GM21786 (cell line): ENCODE measurements at regions not wholly inside any gene's neighbourhood (a gene's known extent, or its start where the extent isn't known, plus 50 kb on each side); places are given as distances from the start of the nearest gene placed in this dataset.
"Not testable (repeated sequence)": the region's sequence is repeated elsewhere in the genome, so short reads cannot be mapped to it uniquely, and the experiment has no call there.

Source experiments
- ATAC-seq: cut with Tn5 transposase; IDR thresholded peaks from one replicate; pipeline ENCODE4 v1.9.1; 2021; ENCODE audit not compliant: unreplicated experiment

DNA sequence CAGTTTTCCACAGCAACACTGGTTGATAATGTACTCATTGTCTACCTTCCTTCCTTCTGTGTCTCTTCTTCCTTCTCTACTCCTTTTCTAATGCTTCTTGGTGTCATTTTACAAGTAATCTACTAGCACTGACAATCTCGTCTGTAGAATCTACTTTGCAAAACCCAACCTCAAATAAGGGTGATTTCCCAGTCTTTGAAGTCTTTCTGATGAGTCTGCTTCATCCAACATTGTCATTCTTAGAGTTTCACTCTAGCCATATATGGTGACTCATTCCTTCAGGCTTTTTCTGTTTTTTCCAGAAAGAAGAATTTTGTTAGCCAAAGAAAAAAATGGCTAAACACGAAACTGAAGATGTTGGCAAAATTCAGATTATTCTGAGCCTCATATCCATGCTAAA is 288.7 kb downstream of the MBD2 start:
- ATAC-seq: no peak

DNA sequence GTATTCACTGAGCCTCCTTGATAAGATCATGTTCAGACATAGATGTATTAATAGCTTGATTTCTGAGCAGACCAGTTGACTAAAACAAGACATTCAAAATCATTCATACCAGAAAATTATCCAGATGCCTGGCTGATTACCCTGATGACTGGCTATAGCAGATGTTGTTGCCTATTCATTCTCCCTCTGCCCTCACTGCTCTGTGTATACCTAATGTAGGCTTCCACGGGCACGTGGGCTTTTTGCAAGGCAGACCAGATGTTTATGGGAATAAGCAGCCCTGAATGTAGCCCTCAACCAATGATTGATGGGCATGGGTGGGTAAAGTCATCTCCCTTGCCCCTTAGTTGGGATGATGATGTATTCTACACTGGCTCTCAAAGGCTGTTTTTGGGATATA is 289.1 kb downstream of the MBD2 start:
- no peak for ATAC-seq

DNA sequence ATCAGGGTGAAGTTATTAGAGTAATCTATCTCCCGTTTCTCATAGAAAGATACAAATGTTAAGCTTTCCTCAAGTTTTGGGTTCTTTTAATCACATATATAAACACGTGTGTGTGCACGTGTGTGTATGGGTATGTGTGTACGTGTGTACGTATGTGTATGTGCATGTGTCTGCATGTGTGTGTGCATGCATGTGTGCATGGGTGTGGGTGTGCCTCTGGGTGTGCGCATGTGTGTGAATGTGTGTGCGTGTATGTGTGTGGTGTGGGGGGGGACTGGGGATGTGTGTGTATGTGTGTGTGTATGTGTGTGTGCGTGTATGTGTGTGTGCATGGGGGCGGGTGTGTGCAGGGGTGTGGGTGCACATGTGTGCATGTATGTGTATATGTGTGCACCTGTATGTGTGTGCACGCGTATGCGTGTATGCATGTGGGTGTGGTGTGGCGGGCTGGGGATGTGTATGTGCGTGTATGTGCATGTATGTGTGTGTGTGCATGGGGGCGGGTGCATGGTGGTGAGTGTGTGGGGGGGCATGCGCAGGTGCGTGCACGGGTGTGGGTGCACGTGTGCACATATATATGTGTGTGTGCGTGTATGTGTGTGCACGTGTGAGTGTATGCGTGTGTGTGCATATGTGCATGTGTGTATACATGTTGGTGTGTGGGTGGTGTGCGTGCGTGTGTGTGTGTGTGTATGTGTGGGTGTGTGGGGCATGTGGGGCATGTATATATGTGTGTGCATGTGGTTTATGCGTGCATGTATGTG is 304.0 kb downstream of the MBD2 start:
- no peak for ATAC-seq

DNA sequence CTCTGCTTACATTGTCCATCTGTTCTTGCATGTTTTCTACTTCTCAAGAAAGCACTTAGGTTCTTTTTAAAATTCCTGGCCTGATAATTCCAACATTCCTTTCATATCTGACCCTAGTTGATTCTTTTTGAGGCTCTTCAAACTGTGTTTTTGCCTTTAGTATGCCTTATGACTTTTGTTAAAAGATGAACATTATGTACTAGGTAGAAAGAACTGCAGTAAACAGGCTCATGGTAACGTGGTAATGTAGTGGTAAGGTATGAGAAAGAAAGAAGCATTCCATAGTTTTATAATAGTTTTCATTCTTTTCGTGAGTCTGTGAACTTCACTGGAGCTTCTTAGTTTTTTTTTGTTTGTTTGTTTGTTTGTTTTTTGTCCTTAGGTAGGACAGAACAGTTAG is 306.4 kb downstream of the MBD2 start:
- ATAC-seq: no peak

DNA sequence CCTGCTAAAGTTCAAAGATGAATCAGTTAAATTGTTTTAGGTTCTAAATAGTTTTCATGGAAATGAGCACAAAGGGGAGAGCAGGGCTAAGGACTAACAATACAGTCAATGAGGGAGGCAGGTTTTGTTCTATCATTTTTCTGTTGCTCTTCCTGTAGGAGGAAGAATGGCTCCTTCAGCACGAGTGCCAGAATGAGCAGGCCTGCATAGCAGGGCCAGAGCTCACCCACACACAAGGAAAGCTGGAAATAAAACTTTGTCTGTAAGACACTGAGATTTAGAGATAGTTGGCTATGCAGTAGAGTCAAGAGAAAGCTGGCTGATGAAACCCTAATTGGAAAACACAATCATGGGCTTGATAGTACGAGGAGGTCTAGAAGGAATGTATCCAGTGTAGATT is 313.3 kb downstream of the MBD2 start:
- ATAC-seq: no peak

DNA sequence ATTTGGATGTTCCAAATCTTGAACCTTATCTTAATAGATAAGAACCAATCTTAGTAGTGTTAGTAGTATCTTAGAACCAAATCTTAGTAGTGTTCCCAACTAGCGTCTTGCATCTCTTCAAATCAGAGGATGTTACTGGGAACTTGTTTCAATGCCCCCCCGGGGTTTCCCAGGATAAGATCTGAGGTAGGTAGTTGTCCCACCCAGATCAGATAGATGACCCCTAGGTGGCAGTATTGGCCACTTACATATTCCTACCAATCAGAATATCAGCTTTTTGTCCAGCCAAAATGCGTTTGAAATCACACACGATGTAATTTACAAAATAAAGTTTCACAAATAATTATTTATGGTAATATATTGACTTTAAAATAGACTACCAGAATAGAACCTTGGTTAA is 314.8 kb downstream of the MBD2 start:
- no peak for ATAC-seq

DNA sequence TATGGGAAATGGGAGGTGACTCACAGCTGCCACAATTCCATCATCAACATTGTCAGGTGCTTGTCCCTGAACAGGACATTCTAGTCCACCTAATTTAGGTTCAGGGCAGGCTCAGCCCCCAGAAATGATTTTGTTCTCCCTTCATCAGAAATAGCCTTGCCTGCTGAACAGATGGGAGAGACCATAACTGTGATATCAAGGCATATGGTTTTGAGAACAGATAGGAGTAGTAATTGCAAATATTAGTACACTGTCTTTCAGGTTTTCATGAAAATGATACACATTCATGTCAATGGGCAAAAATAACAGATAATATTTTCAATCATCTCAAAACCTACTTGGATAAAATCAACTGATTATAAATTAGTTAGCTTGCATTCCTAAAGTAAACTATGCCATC is 316.5 kb downstream of the MBD2 start:
- ATAC-seq: no peak

DNA sequence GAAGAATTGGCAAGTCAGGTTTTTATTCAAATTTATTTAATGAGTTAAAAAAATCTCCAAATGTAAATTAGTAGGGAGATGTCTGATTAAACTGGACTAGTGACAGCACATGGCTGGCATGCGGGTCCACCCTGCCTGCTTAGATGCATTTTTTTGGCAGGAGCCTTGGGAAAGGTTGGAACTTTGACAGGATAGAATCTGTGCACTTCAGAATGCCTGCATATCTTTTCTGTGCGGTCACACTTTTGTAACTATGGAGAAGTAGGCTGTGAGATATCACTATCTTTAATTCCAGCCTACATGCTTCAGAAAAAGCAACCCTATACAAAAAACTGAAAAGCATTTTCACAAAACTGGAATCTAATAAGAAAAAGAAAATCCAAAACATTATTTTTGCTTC is 317.8 kb downstream of the MBD2 start:
- no peak for ATAC-seq

DNA sequence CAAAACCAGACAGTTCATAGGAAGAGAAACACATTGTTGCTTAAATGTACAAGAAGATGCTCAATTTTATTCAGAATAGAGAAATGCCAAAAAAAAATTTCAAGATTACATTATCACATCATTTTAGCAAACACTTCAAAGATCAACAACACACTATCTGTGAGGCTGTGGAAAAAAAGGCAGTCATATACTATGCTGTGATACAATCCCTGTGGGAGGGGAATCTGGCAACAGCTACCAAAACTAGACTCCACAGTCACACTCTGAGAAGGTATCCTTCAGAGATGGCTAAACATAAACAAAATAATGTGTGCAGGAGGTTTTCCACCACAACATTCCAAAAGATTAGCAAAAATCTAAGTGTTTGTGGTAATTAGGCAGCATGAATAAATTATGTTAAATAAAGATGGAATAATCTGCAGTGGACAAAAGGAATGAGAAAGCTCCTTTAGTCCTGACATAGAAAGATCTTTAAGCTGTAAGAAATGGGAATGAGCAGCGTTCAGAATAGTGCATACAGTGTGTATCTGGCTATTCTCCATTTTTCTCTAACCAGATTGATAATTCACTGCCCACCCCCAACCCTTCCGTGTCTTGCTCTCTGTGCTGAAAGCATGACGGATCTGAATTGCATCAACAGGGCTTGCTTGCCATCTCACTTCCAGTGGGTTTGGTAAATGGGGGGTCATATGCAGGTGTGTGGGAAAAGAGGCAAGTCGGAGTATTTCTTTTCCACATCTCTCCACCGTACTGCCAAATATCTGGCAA is 329.6 kb downstream of the MBD2 start:
- ATAC-seq: no peak

DNA sequence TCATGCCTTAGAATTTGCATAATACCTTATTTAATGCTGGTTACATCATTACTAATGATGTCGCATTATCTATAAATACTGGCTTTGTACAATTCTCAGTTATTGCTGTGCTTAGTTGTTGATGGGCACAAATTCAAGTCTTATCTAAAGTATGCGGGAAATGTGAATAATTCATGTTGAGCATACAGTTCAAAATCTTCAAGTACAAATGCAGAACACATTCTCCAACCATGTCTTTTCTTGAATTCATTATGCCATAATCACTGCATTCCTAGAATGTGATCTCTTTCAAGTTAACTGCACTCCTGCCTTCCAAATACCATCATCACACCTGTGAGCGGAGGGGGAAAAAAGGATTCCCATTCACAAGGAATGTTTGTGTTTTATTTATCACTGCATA is 337.0 kb downstream of the MBD2 start:
- ATAC-seq: no peak

DNA sequence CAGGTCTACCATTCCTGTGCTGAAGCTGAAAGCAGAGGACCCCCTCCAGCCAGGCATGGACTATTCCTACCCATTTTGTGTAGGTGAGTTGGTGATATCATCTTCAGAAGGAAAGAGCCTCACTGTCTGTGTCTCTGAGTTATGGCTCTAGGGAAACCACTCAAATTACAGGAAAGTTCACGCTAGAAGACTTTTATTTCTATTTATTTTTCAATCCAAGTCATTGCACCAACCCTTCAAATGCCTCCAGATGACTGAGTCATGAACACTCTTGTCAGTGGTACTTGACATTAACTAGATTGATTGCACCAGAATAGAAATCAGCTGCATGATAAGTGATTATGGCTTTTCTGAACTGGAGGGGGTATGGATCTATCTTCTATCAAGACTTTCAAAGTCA is 338.4 kb downstream of the MBD2 start:
- no peak for ATAC-seq

DNA sequence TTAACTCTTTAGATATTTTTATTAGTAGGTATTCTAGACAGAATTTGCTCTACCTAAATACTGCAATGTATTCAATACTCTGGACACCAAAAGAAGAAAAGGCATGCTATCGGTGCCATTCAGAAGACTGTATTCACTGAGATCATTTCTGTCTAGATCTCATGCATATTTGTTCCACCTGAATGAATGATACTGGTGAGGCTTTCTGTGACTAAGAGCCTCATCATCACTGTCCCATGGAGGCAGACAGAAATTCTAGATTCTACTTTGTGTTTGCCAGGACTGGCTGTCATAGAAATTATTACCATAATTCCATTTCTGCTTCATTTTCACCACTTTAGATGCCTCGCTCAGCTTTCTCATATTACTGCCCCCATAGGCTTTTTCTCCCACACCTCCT is 340.7 kb downstream of the MBD2 start:
- ATAC-seq: no peak

DNA sequence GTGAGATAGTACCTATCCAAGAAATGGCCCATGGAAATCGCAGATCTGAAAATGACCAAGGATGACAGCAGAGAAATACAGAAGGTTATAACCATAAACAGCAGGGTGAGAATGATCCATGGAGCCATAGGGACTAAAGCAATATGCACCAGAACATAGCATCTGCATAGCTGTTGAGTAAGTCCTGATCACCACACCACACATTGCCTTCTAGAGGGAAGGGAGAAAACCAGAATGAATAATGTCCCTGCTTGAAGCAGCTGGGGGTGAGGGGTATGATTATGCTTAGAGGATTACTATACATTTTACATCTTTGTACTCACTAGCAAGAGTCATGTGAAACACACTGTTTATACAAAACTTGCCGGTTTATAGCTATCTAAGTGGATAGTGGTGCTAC is 350.4 kb downstream of the MBD2 start:
- no peak for ATAC-seq

DNA sequence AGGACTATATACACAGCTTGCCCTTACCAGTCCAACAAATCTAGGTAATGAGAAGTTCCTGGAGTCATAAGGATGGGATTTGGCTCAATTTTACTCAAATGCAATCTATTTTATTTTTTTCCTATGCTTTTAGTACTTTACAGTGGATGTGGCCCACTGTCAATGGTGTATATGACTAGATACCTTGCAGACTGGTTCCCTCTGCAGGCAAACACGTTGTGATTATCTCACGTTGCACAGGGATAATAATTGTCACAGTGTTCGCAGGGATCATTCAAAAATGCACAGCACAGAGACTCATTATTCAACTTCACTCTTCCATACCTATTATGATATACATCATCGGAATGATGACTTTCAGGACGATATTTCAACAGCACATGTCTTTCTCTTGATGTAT is 359.7 kb downstream of the MBD2 start:
- no peak for ATAC-seq

DNA sequence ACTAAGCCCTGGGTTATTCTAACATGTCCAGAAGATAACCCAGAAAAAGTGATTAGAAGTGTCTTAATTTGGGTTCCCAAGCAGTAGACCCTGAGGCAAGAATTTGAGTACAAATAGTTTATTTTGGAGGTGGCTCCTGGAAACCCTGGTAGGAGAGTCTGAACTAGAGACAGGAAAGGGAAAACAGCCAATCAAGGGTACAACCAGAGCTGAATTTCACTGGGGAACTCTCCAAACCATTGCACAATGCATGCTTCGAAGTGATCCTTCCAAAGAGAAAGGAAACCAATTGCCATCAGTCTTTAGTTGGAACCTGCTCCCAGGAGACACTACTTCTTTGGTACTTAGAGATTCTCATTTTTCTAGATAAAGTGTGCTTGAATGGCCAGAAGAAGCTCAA is 361.5 kb downstream of the MBD2 start:
- ATAC-seq: no peak

DNA sequence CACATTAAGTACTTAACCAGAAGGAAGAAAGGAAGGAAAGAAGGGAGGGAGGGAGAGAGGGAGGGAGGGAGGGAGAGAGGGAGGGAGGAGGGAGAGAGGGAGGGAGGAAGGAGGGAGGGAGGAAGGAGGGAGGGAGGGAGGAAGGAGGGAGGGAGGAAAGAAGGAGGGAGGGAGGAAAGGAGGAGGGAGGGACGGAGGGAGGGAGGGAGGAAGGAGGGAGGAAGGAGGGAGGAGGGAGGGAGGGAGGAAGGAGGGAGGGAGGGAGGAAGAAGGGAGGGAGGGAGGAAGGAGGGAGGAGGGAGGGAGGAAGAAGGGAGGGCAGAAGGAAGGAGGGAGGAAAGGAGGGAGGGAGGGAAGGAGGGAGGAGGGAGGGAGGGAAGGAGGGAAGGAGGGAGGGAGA is 363.3 kb downstream of the MBD2 start:
- no peak for ATAC-seq

DNA sequence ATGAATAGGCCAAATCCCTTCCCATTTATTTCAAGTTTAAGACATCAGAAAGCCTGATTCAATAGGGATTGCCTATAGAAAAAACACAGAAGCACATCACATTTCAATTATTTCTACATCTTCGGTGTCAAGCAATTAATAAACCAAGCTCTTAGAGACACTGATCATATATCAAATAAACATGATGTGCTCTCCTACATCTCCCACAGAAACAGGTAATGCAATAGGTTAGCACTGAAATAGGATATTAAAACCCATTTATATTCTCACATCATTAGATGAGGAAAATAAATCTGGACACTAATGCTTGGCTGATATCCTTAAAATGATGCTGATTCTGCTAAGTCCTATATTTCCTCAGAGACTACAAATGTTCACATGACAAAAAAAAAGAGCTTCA is 364.7 kb downstream of the MBD2 start:
- no peak for ATAC-seq

DNA sequence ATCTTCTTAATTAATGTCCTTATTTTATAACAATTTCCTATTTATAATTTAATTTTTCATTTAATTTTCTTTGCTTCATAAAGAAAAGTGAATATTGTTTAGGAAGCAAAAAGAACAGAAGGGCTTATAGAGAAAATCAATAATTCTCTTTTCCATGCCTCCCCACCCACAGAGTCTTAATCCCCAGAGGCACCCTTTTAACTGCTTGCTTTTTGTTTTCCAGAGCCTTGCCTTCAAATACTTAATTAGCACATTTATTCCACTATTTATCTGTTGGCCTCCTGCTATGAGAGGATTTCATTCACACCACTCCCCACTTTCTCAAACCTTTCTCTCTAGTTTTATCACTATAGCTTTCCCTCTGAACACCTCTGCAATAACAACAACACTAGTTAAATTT is 373.6 kb downstream of the MBD2 start:
- ATAC-seq: no peak

DNA sequence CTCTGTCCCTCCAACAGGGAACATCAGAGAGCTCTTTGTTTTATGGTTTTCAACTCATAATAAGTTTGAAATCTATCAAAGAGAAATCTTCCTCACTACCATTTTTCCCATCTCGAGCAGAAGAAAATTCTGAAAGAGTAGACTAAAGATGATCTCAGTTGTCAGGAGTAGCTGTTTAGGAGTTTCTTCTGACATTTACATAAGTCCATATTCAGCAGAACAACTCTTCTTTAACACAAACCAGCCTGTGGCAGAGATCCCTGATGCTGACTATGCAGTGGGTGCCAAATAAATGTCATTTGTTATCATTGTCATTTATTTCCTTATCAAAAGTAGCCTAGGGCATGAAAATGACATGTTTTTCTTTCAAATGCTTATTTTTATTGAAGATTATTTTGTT is 380.7 kb downstream of the MBD2 start:
- no peak for ATAC-seq

DNA sequence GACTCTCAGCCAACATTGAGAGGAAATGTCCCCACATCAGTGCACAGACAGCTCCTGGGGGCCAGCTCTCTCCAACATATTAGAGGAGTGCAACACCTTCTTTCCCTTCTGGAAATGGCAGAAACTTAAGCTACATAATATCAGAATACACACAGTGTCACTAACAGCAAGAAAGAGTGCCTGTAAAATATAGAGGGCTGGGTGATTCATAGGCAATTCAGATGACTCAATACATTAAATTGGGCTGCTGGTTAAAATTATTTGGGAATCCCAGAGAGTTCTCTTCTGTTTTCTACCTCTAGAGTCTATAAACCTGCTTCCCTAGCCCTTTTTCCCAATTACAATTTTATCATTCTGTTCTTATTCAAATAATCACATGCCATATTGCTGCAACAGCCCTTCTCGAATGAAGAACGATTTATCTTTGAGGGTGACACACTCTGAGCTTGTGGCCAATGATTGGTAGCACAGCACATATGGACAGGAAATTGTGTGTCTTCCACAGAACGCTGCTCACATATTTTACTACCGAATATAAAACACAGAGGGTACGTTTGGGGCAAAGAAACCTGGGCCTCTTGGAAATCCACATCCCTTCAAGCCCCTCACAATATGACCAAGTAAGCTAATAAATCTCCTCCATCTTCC is 381.2 kb downstream of the MBD2 start:
- no peak for ATAC-seq

DNA sequence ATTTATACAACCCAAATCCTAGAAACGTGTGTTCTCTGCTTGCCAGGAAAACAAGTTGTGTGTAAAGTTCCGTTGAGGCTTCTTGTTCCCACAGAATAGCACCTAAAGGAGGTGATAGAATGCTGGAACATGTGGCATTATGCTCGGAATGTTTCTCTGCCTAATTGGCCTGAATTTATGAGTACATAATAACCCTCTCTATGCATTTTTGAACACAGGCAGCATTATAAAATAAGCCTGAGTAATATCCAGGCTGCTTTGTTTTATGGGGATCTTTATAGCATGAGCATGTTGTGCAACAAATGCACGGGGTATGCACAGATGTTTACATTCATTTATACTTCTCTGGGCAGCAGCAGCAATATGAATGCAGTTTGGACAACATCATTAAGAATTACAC is 385.7 kb downstream of the MBD2 start:
- no peak for ATAC-seq

DNA sequence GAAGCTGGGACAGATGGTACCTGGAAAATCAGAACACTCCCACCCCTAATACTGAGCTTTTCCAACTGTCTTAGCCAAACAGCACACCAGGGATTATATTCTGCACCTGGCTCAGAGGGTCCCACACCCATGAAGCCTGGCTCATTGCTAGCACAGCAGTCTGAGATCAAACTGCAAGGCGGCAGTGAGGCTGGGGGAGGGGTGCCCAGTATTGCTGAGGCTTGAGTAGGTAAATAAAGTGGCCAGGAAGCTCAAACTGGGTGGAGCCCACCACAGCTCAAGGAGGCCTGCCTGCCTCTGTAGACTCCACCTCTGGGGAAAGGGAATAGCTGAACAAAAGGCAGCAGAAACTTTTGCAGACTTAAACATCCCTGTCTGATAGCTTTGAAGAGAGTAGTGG is 403.3 kb downstream of the MBD2 start:
- ATAC-seq: not testable (repeated sequence)
